Peyer's patch (tissue), 4 donors: ENCODE measurements at regions not wholly inside any gene's neighbourhood (a gene's known extent, or its start where the extent isn't known, plus 50 kb on each side); places are given as distances from the start of the nearest gene placed in this dataset.

Source experiments
- DNase-seq, 3 donors: peaks; one replicate each; pipeline ENCODE4 v3.0.0-alpha.2; 2017 to 2019
- H3K27ac ChIP-seq, 4 donors: fragments of 200-600 bp; sonication (generic); one replicate each; pipeline ENCODE4 v1.5.1; 2016 to 2019
- H3K27me3 ChIP-seq, 2 donors: fragments of 200-600 bp; sonication (generic); one replicate each; pipeline ENCODE4 v1.5.1; 2019
- H3K36me3 ChIP-seq, 3 donors: fragments of 200-600 bp; sonication (generic); one replicate each; pipeline ENCODE4 v1.5.1; 2016 to 2019
- H3K4me1 ChIP-seq, 4 donors: fragments of 200-600 bp; sonication (generic); one replicate each; pipeline ENCODE4 v1.5.1; 2016 to 2019
- H3K4me3 ChIP-seq, 4 donors: fragments of 200-600 bp; sonication (generic); 1 replicate in 3 of 4; 2 replicates in 1 of 4; pipeline ENCODE4 v1.5.1; 2016 to 2019; ENCODE audit warnings: mild to moderate bottlenecking in 1 of 4
- H3K9me3 ChIP-seq, 4 donors: fragments of 200-600 bp; sonication (generic); one replicate each; pipeline ENCODE4 v1.5.1; 2016 to 2019; ENCODE audit warnings: mild to moderate bottlenecking in 1 of 4
- CTCF ChIP-seq, 6 experiments: fragments of 450-650 bp in 4 of 6; fragments of 200-600 bp in 2 of 6; sonication (generic) in 1 of 6; IDR thresholded peaks; one replicate each; pipeline ENCODE4 v1.5.1; 2017 to 2019; ENCODE audit warnings: antibody characterized with exemption in 6 of 6, mild to moderate bottlenecking in 3 of 6, moderate library complexity in 1 of 6
- POLR2A ChIP-seq, 2 donors: fragments of 450-650 bp; IDR thresholded peaks; one replicate each; pipeline ENCODE4 v1.5.1; 2017; ENCODE audit warnings: antibody characterized with exemption in 2 of 2, mild to moderate bottlenecking in 2 of 2, moderate library complexity in 2 of 2

- Histone ChIP-seq H3K9me3 (no peaks in the 10 kb centered on the region), H3K27me3 (no peaks in the 10 kb centered on the region), H3K36me3 (no peaks in the 10 kb centered on the region), H3K27ac (no peak overlapping the region), H3K4me1 (no peaks in the 10 kb centered on the region), H3K4me3 (no peak overlapping the region)
- no peak for TF ChIP-seq POLR2A (IDR thresholded peaks at IDR 0.05)
- no peak for DNase-seq
These were observed 241.9 kb upstream of the TLE4 start for GRCh38 chr9:79329861-79330260.

- no peak for DNase-seq
- Histone ChIP-seq H3K9me3 (no peaks in the 10 kb centered on the region), H3K36me3 (no peaks in the 10 kb centered on the region), H3K4me3 (no peak overlapping the region), H3K4me1 (no peaks in the 10 kb centered on the region), H3K27ac (no peak overlapping the region), H3K27me3 (no peaks in the 10 kb centered on the region)
- no peak for TF ChIP-seq CTCF (IDR thresholded peaks at IDR 0.05)
- no peak for TF ChIP-seq POLR2A (IDR thresholded peaks at IDR 0.05)
These were observed 237.8 kb upstream of the TLE4 start for GRCh38 chr9:79334001-79334400.

GRCh38 chr9:79334711-79335110 lies 237.1 kb upstream of the TLE4 start:
- TF ChIP-seq POLR2A (IDR thresholded peaks at IDR 0.05) (no peak), CTCF (IDR thresholded peaks at IDR 0.05) (no peak)
- no peaks in the 10 kb centered on the region for H3K27me3 ChIP-seq

GRCh38 chr9:79335987-79336386 lies 235.8 kb upstream of the TLE4 start:
- Histone ChIP-seq H3K27ac (no peak overlapping the region), H3K9me3 (no peaks in the 10 kb centered on the region)
- no peak for DNase-seq

More at GRCh38 chr9:79334711-79335110, 237.1 kb upstream of the TLE4 start:
- no peak overlapping the region for H3K4me3 ChIP-seq
- H3K4me1 ChIP-seq, result no peaks in the 10 kb centered on the region
- no peak overlapping the region for H3K27ac ChIP-seq
- no peak for DNase-seq
- H3K9me3 ChIP-seq, result no peaks in the 10 kb centered on the region
- no peaks in the 10 kb centered on the region for H3K36me3 ChIP-seq

GRCh38 chr9:79341561-79341960 lies 230.2 kb upstream of the TLE4 start:
- no peak for DNase-seq
- H3K4me3 ChIP-seq, result no peak overlapping the region
- no peaks in the 10 kb centered on the region for H3K9me3 ChIP-seq
- no peaks in the 10 kb centered on the region for H3K36me3 ChIP-seq
- no peak for TF ChIP-seq CTCF (IDR thresholded peaks at IDR 0.05)
- TF ChIP-seq POLR2A (IDR thresholded peaks at IDR 0.05), result no peak
- no peaks in the 10 kb centered on the region for H3K4me1 ChIP-seq
- no peaks in the 10 kb centered on the region for H3K27me3 ChIP-seq
- H3K27ac ChIP-seq, result no peak overlapping the region

More at GRCh38 chr9:79335987-79336386, 235.8 kb upstream of the TLE4 start:
- Histone ChIP-seq H3K4me3 (no peak overlapping the region), H3K27me3 (no peaks in the 10 kb centered on the region), H3K36me3 (no peaks in the 10 kb centered on the region), H3K4me1 (no peaks in the 10 kb centered on the region)
- no peak for TF ChIP-seq POLR2A (IDR thresholded peaks at IDR 0.05)
- TF ChIP-seq CTCF (IDR thresholded peaks at IDR 0.05), result no peak

- DNase-seq, result no peak
- Histone ChIP-seq H3K27me3 (no peaks in the 10 kb centered on the region), H3K4me1 (no peaks in the 10 kb centered on the region), H3K27ac (no peak overlapping the region), H3K36me3 (no peaks in the 10 kb centered on the region), H3K4me3 (no peak overlapping the region), H3K9me3 (no peaks in the 10 kb centered on the region)
- TF ChIP-seq CTCF (IDR thresholded peaks at IDR 0.05) (no peak), POLR2A (IDR thresholded peaks at IDR 0.05) (no peak)
These were observed 225.3 kb upstream of the TLE4 start for GRCh38 chr9:79346350-79347020.
